Adrenal gland (tissue), 5 donors: ENCODE measurements at regions not wholly inside any gene's neighbourhood (a gene's known extent, or its start where the extent isn't known, plus 50 kb on each side); places are given as distances from the start of the nearest gene placed in this dataset.

ENCODE experiments used
- POLR2A ChIP-seq, 2 donors: fragments of 450-650 bp; IDR thresholded peaks; one replicate each; pipeline ENCODE4 v1.6.1; 2017; ENCODE audit warnings: antibody characterized with exemption in 2 of 2, mild to moderate bottlenecking in 2 of 2, moderate library complexity in 1 of 2
- TF ChIP-seq, protein P1 (sequence below), 6 experiments: fragments of 450-650 bp in 4 of 6; fragments of 200-600 bp in 2 of 6; sonication (generic) in 1 of 6; IDR thresholded peaks; 1 replicate in 5 of 6; 2 replicates in 1 of 6; pipeline versions ENCODE4 v1.5.1 to v1.8.0; 2016 to 2021; ENCODE audit warnings: antibody characterized with exemption in 6 of 6, mild to moderate bottlenecking in 2 of 6, moderate library complexity in 1 of 6
- donor health status: DM: no; HTN: no; CAD: no.

- TF ChIP-seq, protein P1, sequence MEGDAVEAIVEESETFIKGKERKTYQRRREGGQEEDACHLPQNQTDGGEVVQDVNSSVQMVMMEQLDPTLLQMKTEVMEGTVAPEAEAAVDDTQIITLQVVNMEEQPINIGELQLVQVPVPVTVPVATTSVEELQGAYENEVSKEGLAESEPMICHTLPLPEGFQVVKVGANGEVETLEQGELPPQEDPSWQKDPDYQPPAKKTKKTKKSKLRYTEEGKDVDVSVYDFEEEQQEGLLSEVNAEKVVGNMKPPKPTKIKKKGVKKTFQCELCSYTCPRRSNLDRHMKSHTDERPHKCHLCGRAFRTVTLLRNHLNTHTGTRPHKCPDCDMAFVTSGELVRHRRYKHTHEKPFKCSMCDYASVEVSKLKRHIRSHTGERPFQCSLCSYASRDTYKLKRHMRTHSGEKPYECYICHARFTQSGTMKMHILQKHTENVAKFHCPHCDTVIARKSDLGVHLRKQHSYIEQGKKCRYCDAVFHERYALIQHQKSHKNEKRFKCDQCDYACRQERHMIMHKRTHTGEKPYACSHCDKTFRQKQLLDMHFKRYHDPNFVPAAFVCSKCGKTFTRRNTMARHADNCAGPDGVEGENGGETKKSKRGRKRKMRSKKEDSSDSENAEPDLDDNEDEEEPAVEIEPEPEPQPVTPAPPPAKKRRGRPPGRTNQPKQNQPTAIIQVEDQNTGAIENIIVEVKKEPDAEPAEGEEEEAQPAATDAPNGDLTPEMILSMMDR (IDR thresholded peaks at IDR 0.05) = no peak
- TF ChIP-seq POLR2A (IDR thresholded peaks at IDR 0.05) = no peak
Measured at GRCh38 chr10:81034383-81034782, 496.7 kb downstream of the SH2D4B start.
